Heart left ventricle (tissue), 16 donors: ENCODE measurements at regions not wholly inside any gene's neighbourhood (a gene's known extent, or its start where the extent isn't known, plus 50 kb on each side); places are given as distances from the start of the nearest gene placed in this dataset.

Experiments
- ATAC-seq, 4 donors: fragments of 200-7000 bp; cut with Tn5 transposase; one replicate each; pipeline ENCODE4 v1.9.1; 2020 to 2022; ENCODE audit warnings: moderate library complexity in 4 of 4, mild to moderate bottlenecking in 3 of 4, moderate number of reproducible peaks in 1 of 4
- DNase-seq, 5 donors: peaks; one replicate each; pipeline ENCODE4 v3.0.0-alpha.2; 2020
- H3K27ac ChIP-seq, 12 donors: fragments of 200-600 bp; sonication (generic) in 4 of 12; one replicate each; pipeline versions ENCODE4 v1.5.0 to v1.8.0; 2016 to 2022; ENCODE audit warnings: mild to moderate bottlenecking in 2 of 12
- H3K27me3 ChIP-seq, 9 donors: fragments of 200-600 bp; sonication (generic) in 2 of 9; one replicate each; pipeline versions ENCODE4 v1.5.1 to v1.8.0; 2016 to 2022; ENCODE audit warnings: mild to moderate bottlenecking in 3 of 9
- H3K36me3 ChIP-seq, 9 donors: fragments of 200-600 bp; sonication (generic) in 2 of 9; one replicate each; pipeline versions ENCODE4 v1.5.0 to v1.8.0; 2018 to 2022; ENCODE audit warnings: mild to moderate bottlenecking in 2 of 9
- H3K4me1 ChIP-seq, 12 donors: fragments of 200-600 bp; sonication (generic) in 4 of 12; one replicate each; pipeline versions ENCODE4 v1.5.0 to v1.8.0; 2016 to 2022; ENCODE audit warnings: mild to moderate bottlenecking in 3 of 12
- H3K4me3 ChIP-seq, 12 donors: fragments of 200-600 bp; sonication (generic) in 4 of 12; one replicate each; pipeline versions ENCODE4 v1.5.0 to v1.8.0; 2017 to 2022; ENCODE audit warnings: mild to moderate bottlenecking in 9 of 12, moderate library complexity in 4 of 12
- H3K9me3 ChIP-seq, 12 donors: fragments of 200-600 bp; sonication (generic) in 4 of 12; one replicate each; pipeline versions ENCODE4 v1.5.0 to v1.8.0; 2016 to 2022; ENCODE audit warnings: mild to moderate bottlenecking in 1 of 12
- CTCF ChIP-seq, 12 donors: fragments of 200-600 bp; sonication (generic) in 4 of 12; IDR thresholded peaks; one replicate each; pipeline versions ENCODE4 v1.5.0 to v1.8.0; 2018 to 2022; ENCODE audit warnings: antibody characterized with exemption in 12 of 12, mild to moderate bottlenecking in 5 of 12
- POLR2A ChIP-seq, 2 donors: fragments of 450-650 bp; IDR thresholded peaks; one replicate each; pipeline ENCODE4 v1.6.1; 2017; ENCODE audit warnings: antibody characterized with exemption in 2 of 2, mild to moderate bottlenecking in 2 of 2, moderate library complexity in 2 of 2
- WGBS, 4 donors: extraction: QIAGEN DNeasy Blood & Tissue Kit in 2 of 4; methylation state at CpG; one replicate each; pipeline versions ENCODE4 v1.1.5 to v1.1.7; 2013 to 2018; 5-methylcytosine and 5-hydroxymethylcytosine counted together
- intact Hi-C, 10 donors: fragments of 100-400 bp; cut with DNase I; formaldehyde crosslinking; loops; one replicate each; pipeline versions ENCODE4 v1.11.1 to v1.14.2; 2022
- donor health status: ischemic (EF 13 %, LVEDD 7.1; RV severe dilation, severe dysfunction).
- donor health status: healthy with polysubstance abuse.
- donor health status: DM: no; HTN: yes; CAD: no.
- donor health status: DM: no; HTN: no; CAD: no.
- donor health status: ischemic (EF 25% LVEDD 6.9; RV normal size, moderate dysfunction).
- donor health status: ischemic (EF 25% LVEDD 5.7; RV mildly dilated, moderate dysfunction).
- donor health status: healthy.
- donor health status: DM: yes; HTN: yes; CAD: no.
- donor health status: ischemic (EF 35%, LVEDD 5.7; RV mildly dilated, moderate dysfunction).
- donor health status: nonischemic (EF 11% LVEDD 7.7; RV severe dilation, severe dysfunction).
- donor health status: DM: yes; HTN: yes; CAD: no.
- donor health status: PGD.
- donor health status: ischemic (EF 29% LVEDD 5.4; RV normal size, mild dysfunction).
- donor health status: nonischemic (EF 23%, LVEDD 6.1; RV moderate dilation, normal function).

GRCh38 chr7:155247479-155248365, 50.0 kb upstream of the INSIG1 start:
- intact Hi-C loops = no loop called here
- Histone ChIP-seq H3K27ac (no peak overlapping the region), H3K4me1 (no peaks in the 10 kb centered on the region), H3K9me3 (peaks cover 0 to 5% (median 0%) of the 10 kb centered on the region in 12 donors), H3K27me3 (peaks cover 0 to 18% (median 2%) of the 10 kb centered on the region in 9 donors), H3K36me3 (no peaks in the 10 kb centered on the region), H3K4me3 (no peak overlapping the region)
- ATAC-seq (no peak), DNase-seq (no peak)
- TF ChIP-seq POLR2A (IDR thresholded peaks at IDR 0.05) (no peak), CTCF (IDR thresholded peaks at IDR 0.05) (no peak)
- WGBS, 4 donors = 85 to 89% (median 87%) methylated on average over 6 to 14 of the region's 14 CpGs
